ENCODE measurements at regions not wholly inside any gene's neighbourhood (a gene's known extent, or its start where the extent isn't known, plus 50 kb on each side); places are given as distances from the start of the nearest gene placed in this dataset.

DNA sequence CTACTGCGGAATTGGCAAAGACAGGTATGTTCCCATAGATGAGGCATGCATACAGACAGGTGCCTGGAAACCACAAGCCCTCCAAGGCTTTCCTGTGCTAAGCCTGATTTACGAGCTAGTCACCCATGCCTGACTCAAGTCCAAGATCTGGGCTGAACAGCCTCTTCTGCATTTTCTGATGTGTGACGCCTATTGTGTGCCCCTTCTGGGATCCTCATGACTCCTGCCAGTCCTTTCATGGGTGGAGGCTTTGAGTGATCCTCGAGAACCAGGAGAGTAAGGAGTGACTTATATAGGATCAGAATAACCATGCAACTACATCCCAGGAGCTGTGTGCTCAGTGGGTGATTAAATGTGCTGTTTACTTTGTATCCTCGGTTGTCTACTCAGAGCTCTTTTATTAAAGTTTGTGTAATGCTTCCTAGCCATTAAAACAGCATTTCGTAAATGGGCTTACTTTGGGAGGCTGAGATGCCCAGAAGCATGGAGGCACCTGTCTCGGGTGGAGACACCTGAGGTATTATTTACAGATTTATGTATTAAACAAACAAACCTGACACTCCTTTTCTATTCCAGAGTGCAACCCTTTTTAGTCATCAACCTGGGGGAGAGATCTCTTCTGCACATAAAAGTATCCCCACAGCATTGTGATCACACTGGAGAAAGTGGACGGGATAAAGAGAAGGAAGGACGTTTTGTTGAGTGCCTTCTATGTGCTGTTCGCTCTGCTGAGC lies 373.0 kb upstream of the DYNLRB2 start:
- Histone ChIP-seq H3K9me3 (ENCODE audit: control insufficient read depth, insufficient read depth, low read depth, low read length) (no peaks in the 10 kb centered on the region), H3K27me3 (ENCODE audit: control insufficient read depth, insufficient read depth, low read length) (no peaks in the 10 kb centered on the region), H3K4me1 (ENCODE audit: control insufficient read depth, insufficient read depth, low read length) (no peaks in the 10 kb centered on the region), H3K27ac (ENCODE audit: low read length) (no peak overlapping the region), H3K4me3 (ENCODE audit: low read depth in 2 of 2, low read length in 2 of 2) (no peak overlapping the region), H3K36me3 (ENCODE audit: control insufficient read depth, insufficient read depth, low read length) (no peaks in the 10 kb centered on the region)
- ChIA-PET CTCF (no interaction called here), POLR2A (no interaction called here)
- no TSS peak for BruUV-seq (replicated peaks)
- in situ Hi-C loops (cut with HindIII; ENCODE audit: low pct_unique_long_range_greater_than_20kb, low sequenced_read_pairs) (no loop called here), intact Hi-C loops (cut with micrococcal nuclease; ENCODE audit: unreplicated experiment) (no loop called here)
- ATAC-seq (no peak), DNase-seq (ENCODE audit: low read depth, low spot score) (no peak)
- no peak for TF ChIP-seq SIN3A (IDR thresholded peaks at IDR 0.05; ENCODE audit: borderline replicate concordance, insufficient read depth, low read depth, low read length)
- TF ChIP-seq, protein P1, sequence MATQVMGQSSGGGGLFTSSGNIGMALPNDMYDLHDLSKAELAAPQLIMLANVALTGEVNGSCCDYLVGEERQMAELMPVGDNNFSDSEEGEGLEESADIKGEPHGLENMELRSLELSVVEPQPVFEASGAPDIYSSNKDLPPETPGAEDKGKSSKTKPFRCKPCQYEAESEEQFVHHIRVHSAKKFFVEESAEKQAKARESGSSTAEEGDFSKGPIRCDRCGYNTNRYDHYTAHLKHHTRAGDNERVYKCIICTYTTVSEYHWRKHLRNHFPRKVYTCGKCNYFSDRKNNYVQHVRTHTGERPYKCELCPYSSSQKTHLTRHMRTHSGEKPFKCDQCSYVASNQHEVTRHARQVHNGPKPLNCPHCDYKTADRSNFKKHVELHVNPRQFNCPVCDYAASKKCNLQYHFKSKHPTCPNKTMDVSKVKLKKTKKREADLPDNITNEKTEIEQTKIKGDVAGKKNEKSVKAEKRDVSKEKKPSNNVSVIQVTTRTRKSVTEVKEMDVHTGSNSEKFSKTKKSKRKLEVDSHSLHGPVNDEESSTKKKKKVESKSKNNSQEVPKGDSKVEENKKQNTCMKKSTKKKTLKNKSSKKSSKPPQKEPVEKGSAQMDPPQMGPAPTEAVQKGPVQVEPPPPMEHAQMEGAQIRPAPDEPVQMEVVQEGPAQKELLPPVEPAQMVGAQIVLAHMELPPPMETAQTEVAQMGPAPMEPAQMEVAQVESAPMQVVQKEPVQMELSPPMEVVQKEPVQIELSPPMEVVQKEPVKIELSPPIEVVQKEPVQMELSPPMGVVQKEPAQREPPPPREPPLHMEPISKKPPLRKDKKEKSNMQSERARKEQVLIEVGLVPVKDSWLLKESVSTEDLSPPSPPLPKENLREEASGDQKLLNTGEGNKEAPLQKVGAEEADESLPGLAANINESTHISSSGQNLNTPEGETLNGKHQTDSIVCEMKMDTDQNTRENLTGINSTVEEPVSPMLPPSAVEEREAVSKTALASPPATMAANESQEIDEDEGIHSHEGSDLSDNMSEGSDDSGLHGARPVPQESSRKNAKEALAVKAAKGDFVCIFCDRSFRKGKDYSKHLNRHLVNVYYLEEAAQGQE (IDR thresholded peaks at IDR 0.05; ENCODE audit: insufficient read depth in 1 of 2, low read depth in 2 of 2, low read length in 1 of 2) = no peak
- no peak for TF ChIP-seq POLR2AphosphoS5 (IDR thresholded peaks at IDR 0.05; ENCODE audit: low read depth, low read length)
- TF ChIP-seq TCF7L2 (IDR thresholded peaks at IDR 0.05; ENCODE audit: low read depth, low read length) = no peak
- TF ChIP-seq, protein P2, sequence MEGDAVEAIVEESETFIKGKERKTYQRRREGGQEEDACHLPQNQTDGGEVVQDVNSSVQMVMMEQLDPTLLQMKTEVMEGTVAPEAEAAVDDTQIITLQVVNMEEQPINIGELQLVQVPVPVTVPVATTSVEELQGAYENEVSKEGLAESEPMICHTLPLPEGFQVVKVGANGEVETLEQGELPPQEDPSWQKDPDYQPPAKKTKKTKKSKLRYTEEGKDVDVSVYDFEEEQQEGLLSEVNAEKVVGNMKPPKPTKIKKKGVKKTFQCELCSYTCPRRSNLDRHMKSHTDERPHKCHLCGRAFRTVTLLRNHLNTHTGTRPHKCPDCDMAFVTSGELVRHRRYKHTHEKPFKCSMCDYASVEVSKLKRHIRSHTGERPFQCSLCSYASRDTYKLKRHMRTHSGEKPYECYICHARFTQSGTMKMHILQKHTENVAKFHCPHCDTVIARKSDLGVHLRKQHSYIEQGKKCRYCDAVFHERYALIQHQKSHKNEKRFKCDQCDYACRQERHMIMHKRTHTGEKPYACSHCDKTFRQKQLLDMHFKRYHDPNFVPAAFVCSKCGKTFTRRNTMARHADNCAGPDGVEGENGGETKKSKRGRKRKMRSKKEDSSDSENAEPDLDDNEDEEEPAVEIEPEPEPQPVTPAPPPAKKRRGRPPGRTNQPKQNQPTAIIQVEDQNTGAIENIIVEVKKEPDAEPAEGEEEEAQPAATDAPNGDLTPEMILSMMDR (IDR thresholded peaks at IDR 0.05) = no peak

DNA sequence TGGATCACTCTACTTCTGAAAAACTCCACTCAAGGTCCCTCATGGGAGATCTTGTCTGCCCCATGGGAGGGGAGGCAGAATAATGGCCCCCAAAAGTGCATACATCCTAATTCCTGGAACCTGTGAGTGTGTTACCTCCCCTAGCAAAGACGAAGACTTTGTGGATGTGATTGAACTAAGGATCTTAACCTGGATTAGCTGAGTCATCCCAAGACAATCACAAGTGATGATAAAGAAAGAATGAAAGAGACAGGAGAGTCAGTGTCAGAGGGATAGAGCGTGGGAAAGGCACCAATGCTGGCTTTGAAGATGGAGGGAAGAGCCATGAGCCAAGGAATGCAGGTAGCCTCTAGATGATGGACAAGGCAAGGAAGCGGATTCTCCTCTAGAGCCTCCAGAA lies 374.7 kb upstream of the DYNLRB2 start:
- no TSS peak for BruUV-seq (replicated peaks)
- no peaks in the 10 kb centered on the region for H3K27me3 ChIP-seq (ENCODE audit: control insufficient read depth, insufficient read depth, low read length)
- ATAC-seq (no peak), DNase-seq (ENCODE audit: low read depth, low spot score) (no peak)
- intact Hi-C loops (cut with micrococcal nuclease; ENCODE audit: unreplicated experiment) = no loop called here
- H3K4me3 ChIP-seq (ENCODE audit: low read depth in 2 of 2, low read length in 2 of 2) = no peak overlapping the region
- H3K9me3 ChIP-seq (ENCODE audit: control insufficient read depth, insufficient read depth, low read depth, low read length) = no peaks in the 10 kb centered on the region
- in situ Hi-C loops (cut with HindIII; ENCODE audit: low pct_unique_long_range_greater_than_20kb, low sequenced_read_pairs) = no loop called here
- no peak overlapping the region for H3K27ac ChIP-seq (ENCODE audit: low read length)
- ChIA-PET POLR2A (no interaction called here), CTCF (no interaction called here)
- H3K4me1 ChIP-seq (ENCODE audit: control insufficient read depth, insufficient read depth, low read length) = no peaks in the 10 kb centered on the region
- H3K36me3 ChIP-seq (ENCODE audit: control insufficient read depth, insufficient read depth, low read length) = no peaks in the 10 kb centered on the region
- TF ChIP-seq, protein P2 (IDR thresholded peaks at IDR 0.05) = no peak
- TF ChIP-seq SIN3A (IDR thresholded peaks at IDR 0.05; ENCODE audit: borderline replicate concordance, insufficient read depth, low read depth, low read length) = no peak
- no peak for TF ChIP-seq TCF7L2 (IDR thresholded peaks at IDR 0.05; ENCODE audit: low read depth, low read length)
- TF ChIP-seq, protein P1 (IDR thresholded peaks at IDR 0.05; ENCODE audit: insufficient read depth in 1 of 2, low read depth in 2 of 2, low read length in 1 of 2) = no peak
- TF ChIP-seq POLR2AphosphoS5 (IDR thresholded peaks at IDR 0.05; ENCODE audit: low read depth, low read length) = no peak
